GM21360 (cell line): ENCODE measurements at regions not wholly inside any gene's neighbourhood (a gene's known extent, or its start where the extent isn't known, plus 50 kb on each side); places are given as distances from the start of the nearest gene placed in this dataset.
"Not testable (repeated sequence)": the region's sequence is repeated elsewhere in the genome, so short reads cannot be mapped to it uniquely, and the experiment has no call there.

ENCODE experiments used
- ATAC-seq: cut with Tn5 transposase; IDR thresholded peaks from one replicate; pipeline ENCODE4 v1.9.1; 2021; ENCODE audit warnings: mild to moderate bottlenecking, moderate library complexity; ENCODE audit not compliant: unreplicated experiment

- not testable (repeated sequence) for ATAC-seq
Measured at GRCh38 chr14:105884192-105884807, 357.9 kb downstream of the TMEM121 start.

GRCh38 chr14:105884808-105885281, 358.5 kb downstream of the TMEM121 start:
- no peak for ATAC-seq

GRCh38 chr14:105885561-105886320, 359.4 kb downstream of the TMEM121 start:
- no peak for ATAC-seq

- ATAC-seq, result not testable (repeated sequence)
Measured at GRCh38 chr14:105886791-105887191, 360.4 kb downstream of the TMEM121 start.

- ATAC-seq, result no peak
Measured at GRCh38 chr14:105887692-105888091, 361.3 kb downstream of the TMEM121 start.

- no peak for ATAC-seq
Measured at GRCh38 chr14:105888151-105888550, 361.8 kb downstream of the TMEM121 start.

- no peak for ATAC-seq
Measured at GRCh38 chr14:105888784-105889665, 362.6 kb downstream of the TMEM121 start.

GRCh38 chr14:105889666-105890473, 363.5 kb downstream of the TMEM121 start:
- no peak for ATAC-seq

GRCh38 chr14:105890474-105891220, 364.3 kb downstream of the TMEM121 start:
- ATAC-seq, result no peak

GRCh38 chr14:105891221-105891602, 364.8 kb downstream of the TMEM121 start:
- ATAC-seq, result no peak

- no peak for ATAC-seq
Measured at GRCh38 chr14:105891631-105892452, 365.5 kb downstream of the TMEM121 start.

- ATAC-seq, result not testable (repeated sequence)
Measured at GRCh38 chr14:105892453-105893441, 366.4 kb downstream of the TMEM121 start.

- ATAC-seq, result not testable (repeated sequence)
Measured at GRCh38 chr14:105893686-105894085, 367.3 kb downstream of the TMEM121 start.

GRCh38 chr14:105894125-105894977, 368.0 kb downstream of the TMEM121 start:
- ATAC-seq, result no peak

GRCh38 chr14:105894978-105895881, 368.8 kb downstream of the TMEM121 start:
- ATAC-seq, result no peak

- not testable (repeated sequence) for ATAC-seq
Measured at GRCh38 chr14:105896206-105896605, 369.8 kb downstream of the TMEM121 start.
